Mucosa of descending colon (tissue), 3 donors: ENCODE measurements at regions not wholly inside any gene's neighbourhood (a gene's known extent, or its start where the extent isn't known, plus 50 kb on each side); places are given as distances from the start of the nearest gene placed in this dataset.

Experiments used
- ATAC-seq: fragments of 200-7000 bp; cut with Tn5 transposase; one replicate; pipeline ENCODE4 v1.9.1; 2020; ENCODE audit warnings: mild to moderate bottlenecking, moderate library complexity
- DNase-seq, 3 donors: peaks; one replicate each; pipeline ENCODE4 v3.0.0-alpha.2; 2020
- H3K36me3 ChIP-seq: fragments of 200-600 bp; one replicate; pipeline ENCODE4 v1.8.0; 2021; ENCODE audit warnings: low read depth, mild to moderate bottlenecking
- H3K4me1 ChIP-seq: fragments of 200-600 bp; one replicate; pipeline ENCODE4 v1.8.0; 2021; ENCODE audit warnings: low read depth, mild to moderate bottlenecking
- H3K4me3 ChIP-seq: fragments of 200-600 bp; one replicate; pipeline ENCODE4 v1.8.0; 2021; ENCODE audit warnings: mild to moderate bottlenecking
- H3K9me3 ChIP-seq: fragments of 200-600 bp; one replicate; pipeline ENCODE4 v1.8.0; 2021; ENCODE audit warnings: mild to moderate bottlenecking
- intact Hi-C, 2 donors: fragments of 100-400 bp; cut with DNase I in 1 of 2; cut with micrococcal nuclease in 1 of 2; formaldehyde crosslinking; loops; one replicate each; pipeline versions ENCODE4 v1.11.0 to v1.11.1; 2022; cut with DNase I, micrococcal nuclease
- TF ChIP-seq, protein P1 (sequence below): fragments of 200-600 bp; IDR thresholded peaks from one replicate; pipeline ENCODE4 v1.8.0; 2022; ENCODE audit warnings: antibody characterized with exemption, mild to moderate bottlenecking
- donor health status: DM: no; HTN: no; CAD: no; lungs with moderate emphysema.
- donor health status: DM: no; HTN: no; CAD: no.
- donor health status: DM: no; HTN: yes; CAD: no.

DNA sequence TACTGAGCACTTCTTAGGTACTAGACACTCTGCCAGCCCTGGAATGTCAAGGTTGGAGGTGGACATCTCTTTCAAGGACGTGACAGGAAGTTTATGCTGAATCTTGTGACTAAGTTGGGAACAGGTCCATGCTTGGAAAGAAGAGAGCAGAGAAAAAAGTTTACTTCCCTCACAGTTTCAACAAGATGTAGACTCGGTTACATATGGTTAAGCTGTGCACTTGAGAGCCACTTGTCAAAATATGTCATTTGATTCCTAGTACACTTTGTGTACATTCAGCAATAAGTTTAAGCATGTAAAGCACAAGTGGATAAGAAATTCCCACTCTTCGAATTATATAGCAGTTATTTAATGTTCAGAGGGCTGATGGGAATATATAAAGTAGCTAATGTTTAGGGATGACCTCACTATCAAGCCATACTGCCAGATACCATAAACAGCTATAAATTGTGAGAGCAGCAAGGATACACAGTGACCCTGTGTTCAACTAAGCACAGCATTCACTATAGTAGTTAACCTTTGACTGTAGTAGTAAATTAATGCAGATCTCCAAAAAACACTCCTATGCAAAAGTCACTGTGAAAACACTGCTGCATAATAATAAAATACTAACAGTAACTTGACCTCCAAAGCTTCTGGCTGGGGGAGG lies 1944.6 kb upstream of the WWC1 start:
- DNase-seq (no peak), ATAC-seq (no peak)
- no peak overlapping the region for H3K4me3 ChIP-seq
- intact Hi-C loops = no loop called here
- TF ChIP-seq, protein P1, sequence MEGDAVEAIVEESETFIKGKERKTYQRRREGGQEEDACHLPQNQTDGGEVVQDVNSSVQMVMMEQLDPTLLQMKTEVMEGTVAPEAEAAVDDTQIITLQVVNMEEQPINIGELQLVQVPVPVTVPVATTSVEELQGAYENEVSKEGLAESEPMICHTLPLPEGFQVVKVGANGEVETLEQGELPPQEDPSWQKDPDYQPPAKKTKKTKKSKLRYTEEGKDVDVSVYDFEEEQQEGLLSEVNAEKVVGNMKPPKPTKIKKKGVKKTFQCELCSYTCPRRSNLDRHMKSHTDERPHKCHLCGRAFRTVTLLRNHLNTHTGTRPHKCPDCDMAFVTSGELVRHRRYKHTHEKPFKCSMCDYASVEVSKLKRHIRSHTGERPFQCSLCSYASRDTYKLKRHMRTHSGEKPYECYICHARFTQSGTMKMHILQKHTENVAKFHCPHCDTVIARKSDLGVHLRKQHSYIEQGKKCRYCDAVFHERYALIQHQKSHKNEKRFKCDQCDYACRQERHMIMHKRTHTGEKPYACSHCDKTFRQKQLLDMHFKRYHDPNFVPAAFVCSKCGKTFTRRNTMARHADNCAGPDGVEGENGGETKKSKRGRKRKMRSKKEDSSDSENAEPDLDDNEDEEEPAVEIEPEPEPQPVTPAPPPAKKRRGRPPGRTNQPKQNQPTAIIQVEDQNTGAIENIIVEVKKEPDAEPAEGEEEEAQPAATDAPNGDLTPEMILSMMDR = no peak
- H3K36me3 ChIP-seq = no peaks in the 10 kb centered on the region
- H3K4me1 ChIP-seq = no peaks in the 10 kb centered on the region
- H3K9me3 ChIP-seq = peaks cover 2% of the 10 kb centered on the region

DNA sequence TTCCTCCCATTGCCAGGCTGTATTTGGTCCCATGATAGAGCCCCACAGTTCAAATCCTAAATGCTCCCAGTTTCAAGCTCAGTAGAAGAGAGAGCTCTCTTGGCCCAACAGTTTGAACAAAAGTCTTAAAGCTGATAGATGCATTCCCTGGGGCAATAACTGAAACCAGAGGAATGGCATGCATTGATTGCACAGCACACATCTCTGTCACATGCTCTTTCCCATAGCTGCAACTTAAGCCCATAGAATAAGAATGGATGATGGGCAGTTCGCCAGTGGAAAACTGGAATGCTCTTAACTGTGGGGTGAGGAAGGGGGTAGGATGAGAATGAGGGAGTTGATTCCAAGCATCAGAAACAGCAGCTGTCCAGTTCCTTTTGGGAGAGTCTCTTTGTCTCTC lies 1942.4 kb upstream of the WWC1 start:
- ATAC-seq (no peak), DNase-seq (no peak)
- no peaks in the 10 kb centered on the region for H3K4me1 ChIP-seq
- H3K36me3 ChIP-seq = no peaks in the 10 kb centered on the region
- H3K9me3 ChIP-seq = no peaks in the 10 kb centered on the region
- TF ChIP-seq, protein P1 = no peak
- H3K4me3 ChIP-seq = no peak overlapping the region
- intact Hi-C loops = no loop called here

DNA sequence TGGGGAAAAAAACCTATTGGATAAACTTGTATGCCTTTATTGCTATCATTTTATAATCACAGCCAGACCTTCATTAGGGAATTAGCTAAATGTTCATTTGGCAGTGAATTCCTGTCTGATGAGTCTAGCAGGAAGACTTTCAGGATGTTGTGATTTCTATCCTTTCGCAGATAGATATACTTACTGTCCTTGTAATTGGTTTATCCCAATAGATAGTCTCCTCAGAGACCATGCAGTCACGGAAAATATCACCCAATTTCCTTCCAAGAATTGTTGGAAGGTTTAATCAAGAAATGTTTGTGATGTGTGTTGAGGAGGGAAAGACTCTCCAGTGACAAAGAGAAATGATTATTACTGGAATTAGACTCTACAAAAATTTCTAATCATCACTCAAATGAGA lies 1937.9 kb upstream of the WWC1 start:
- TF ChIP-seq, protein P1 = no peak
- intact Hi-C loops = no loop called here
- Histone ChIP-seq H3K4me1 (no peaks in the 10 kb centered on the region), H3K4me3 (no peak overlapping the region), H3K36me3 (no peaks in the 10 kb centered on the region), H3K9me3 (no peaks in the 10 kb centered on the region)
- DNase-seq (no peak), ATAC-seq (no peak)

DNA sequence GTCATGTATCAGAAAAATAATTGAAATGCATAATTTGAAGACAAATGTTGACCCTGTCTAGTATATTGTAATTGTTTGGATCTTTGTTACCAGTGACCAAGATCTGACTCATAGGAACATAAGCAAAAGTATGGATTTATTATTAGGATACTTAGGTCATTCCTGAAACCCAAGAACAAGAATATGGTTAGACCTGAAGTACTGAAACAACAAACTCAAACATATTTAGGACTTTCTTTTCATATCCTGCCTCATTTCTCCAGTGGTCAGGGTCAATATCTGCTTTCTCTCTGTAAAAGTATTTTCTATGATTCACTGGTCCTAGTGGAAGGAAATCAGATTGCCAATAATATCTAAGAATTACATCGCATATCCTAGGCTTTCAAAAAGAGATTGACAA lies 1937.1 kb upstream of the WWC1 start:
- DNase-seq (no peak), ATAC-seq (no peak)
- intact Hi-C loops = no loop called here
- Histone ChIP-seq H3K36me3 (no peaks in the 10 kb centered on the region), H3K4me3 (no peak overlapping the region), H3K9me3 (no peaks in the 10 kb centered on the region), H3K4me1 (no peaks in the 10 kb centered on the region)
- TF ChIP-seq, protein P1 = no peak

DNA sequence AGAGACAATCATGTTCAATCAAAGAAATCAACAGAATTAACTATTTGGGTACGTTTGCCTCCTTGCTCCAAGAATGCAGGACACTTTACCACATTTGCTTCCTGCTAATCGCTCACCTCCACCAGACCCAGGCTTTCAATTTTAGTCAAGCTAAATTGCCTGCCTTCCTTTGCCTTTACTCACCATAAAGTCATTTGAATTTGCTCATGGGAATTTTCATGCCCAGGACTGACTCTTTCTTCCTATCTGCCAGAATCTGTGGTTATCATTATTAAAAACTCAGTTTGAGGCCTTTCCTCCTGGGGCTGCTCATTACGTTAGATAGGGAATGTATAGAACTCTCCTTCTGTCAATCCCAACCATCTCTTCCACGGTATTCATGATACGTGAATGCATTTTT lies 1935.3 kb upstream of the WWC1 start:
- DNase-seq = no peak
- Histone ChIP-seq H3K4me1 (no peaks in the 10 kb centered on the region), H3K9me3 (no peaks in the 10 kb centered on the region), H3K36me3 (no peaks in the 10 kb centered on the region), H3K4me3 (no peak overlapping the region)
- intact Hi-C loops = no loop called here
- TF ChIP-seq, protein P1 = no peak
- ATAC-seq = no peak
